K562 (cell line): ENCODE measurements at regions not wholly inside any gene's neighbourhood (a gene's known extent, or its start where the extent isn't known, plus 50 kb on each side); places are given as distances from the start of the nearest gene placed in this dataset.

Source experiments
- CC2D1A ChIP-seq: fragments of 450-650 bp; IDR thresholded peaks from 2 replicates; pipeline ENCODE4 v1.6.1; 2017; ENCODE audit warnings: mild to moderate bottlenecking
- CTCF ChIP-seq, 3 experiments: IDR thresholded peaks in 2 of 3; conservative IDR thresholded peaks in 1 of 3; 2 replicates each; pipeline ENCODE4 v1.5.1; 2011 to 2012; ENCODE audit warnings: low read length in 3 of 3, mild to moderate bottlenecking in 3 of 3, control low read depth in 2 of 3, improper control_type of control experiment in 1 of 3, inconsistent platforms in 1 of 3, low read depth in 1 of 3, mixed read lengths in 1 of 3, moderate library complexity in 1 of 3; ENCODE audit not compliant: insufficient read depth in 2 of 3
- E2F5 ChIP-seq: sonication (generic); formaldehyde crosslinking; IDR thresholded peaks from 2 replicates; pipeline ENCODE4 v1.8.0; 2022; ENCODE audit warnings: mild to moderate bottlenecking, missing genetic modification reagents
- EP300 ChIP-seq: IDR thresholded peaks from 2 replicates; pipeline ENCODE4 v1.6.1; 2012; ENCODE audit warnings: low read length, improper control_type of control experiment
- HCFC1 ChIP-seq: IDR thresholded peaks from 2 replicates; pipeline ENCODE4 v1.6.1; 2012; ENCODE audit warnings: low read depth, low read length, improper control_type of control experiment
- KLF1 ChIP-seq: fragments of 450-650 bp; IDR thresholded peaks from 2 replicates; pipeline ENCODE4 v1.6.1; 2016; ENCODE audit warnings: missing genetic modification characterization, missing compliant biosample characterization
- MYBL2 ChIP-seq, 2 experiments: fragments of 450-650 bp in 1 of 2; sonication (generic) in 1 of 2; formaldehyde crosslinking in 1 of 2; IDR thresholded peaks; 2 replicates each; pipeline versions ENCODE4 v1.6.1 to v1.8.1; 2017 to 2022; ENCODE audit warnings: borderline replicate concordance in 1 of 2, inconsistent platforms in 1 of 2, low read depth in 1 of 2, mild to moderate bottlenecking in 1 of 2, missing genetic modification reagents in 1 of 2, moderate library complexity in 1 of 2
- NR3C1 ChIP-seq: sonication (generic); formaldehyde crosslinking; IDR thresholded peaks from 2 replicates; pipeline ENCODE4 v1.8.1; 2022; ENCODE audit warnings: missing genetic modification reagents
- POLR2A ChIP-seq: fragments of 450-650 bp; conservative IDR thresholded peaks from 2 replicates; pipeline ENCODE4 v1.6.1; 2016
- POLR2AphosphoS5 ChIP-seq: IDR thresholded peaks from 2 replicates; pipeline ENCODE4 v1.6.1; 2011; ENCODE audit warnings: mild to moderate bottlenecking, low read depth, low read length, moderate library complexity; ENCODE audit not compliant: control insufficient read depth, insufficient read depth
- PTBP1 ChIP-seq: fragments of 200-400 bp; formaldehyde crosslinking; IDR thresholded peaks from 2 replicates; pipeline ENCODE4 v1.6.1; 2017; ENCODE audit warnings: low read depth, low read length
- TFAP4 ChIP-seq: sonication (generic); formaldehyde crosslinking; IDR thresholded peaks from 2 replicates; pipeline ENCODE4 v1.8.0; 2022; ENCODE audit warnings: missing genetic modification reagents, mild to moderate bottlenecking, moderate library complexity, borderline replicate concordance
- ZBTB1 ChIP-seq: sonication (generic); formaldehyde crosslinking; IDR thresholded peaks from 2 replicates; pipeline ENCODE4 v1.8.1; 2023; ENCODE audit warnings: missing genetic modification reagents, low read depth, mild to moderate bottlenecking, borderline replicate concordance
- ZBTB33 ChIP-seq: sonication (generic); formaldehyde crosslinking; IDR thresholded peaks from 2 replicates; pipeline ENCODE4 v1.8.1; 2023; ENCODE audit warnings: mild to moderate bottlenecking, missing genetic modification reagents

GRCh38 chr13:79688741-79689140 is 207.8 kb downstream of the NDFIP2 start:
- TF ChIP-seq KLF1 (tag): no peak
- no peak for TF ChIP-seq NR3C1
- TF ChIP-seq PTBP1: no peak
- no peak for TF ChIP-seq CTCF (IDR thresholded peaks at IDR 0.05 in 2 of 3, conservative IDR thresholded peaks at IDR 0.05 in 1 of 3; ENCODE audit: insufficient read depth in 2 of 3, low read depth in 1 of 3, low read length in 3 of 3)
- no peak for TF ChIP-seq POLR2A
- no peak for TF ChIP-seq ZBTB1 (CRISPR knock-in tag)
- TF ChIP-seq HCFC1: no peak
- TF ChIP-seq E2F5: no peak
- no peak for TF ChIP-seq TFAP4 (CRISPR knock-in tag)
- TF ChIP-seq POLR2AphosphoS5: no peak
- no peak for TF ChIP-seq CC2D1A
- no peak for TF ChIP-seq EP300
- no peak for TF ChIP-seq ZBTB33 (CRISPR knock-in tag)
- TF ChIP-seq MYBL2 (IDR thresholded peaks at IDR 0.05; ENCODE audit: low read depth): no peak
- no peak for TF ChIP-seq MYBL2 (CRISPR knock-in tag; IDR thresholded peaks at IDR 0.05; ENCODE audit: borderline replicate concordance)
